Naive B cell (primary cell): ENCODE measurements at regions not wholly inside any gene's neighbourhood (a gene's known extent, or its start where the extent isn't known, plus 50 kb on each side); places are given as distances from the start of the nearest gene placed in this dataset.

Experiments used
- ATAC-seq, 2 donors: fragments of 150-1000 bp; cut with Tn5 transposase; 2 replicates each; pipeline ENCODE4 v1.10.0; 2021; ENCODE audit warnings: low read depth in 2 of 2, mild to moderate bottlenecking in 2 of 2, moderate library complexity in 2 of 2
- DNase-seq: peaks from one replicate; pipeline ENCODE4 v3.0.0; 2022
- H3K27ac Mint-ChIP-seq, 6 donors: one replicate each; pipeline ENCODE4 v1.8.0; 2020 to 2022; ENCODE audit warnings: mild to moderate bottlenecking in 6 of 6, mixed read lengths in 6 of 6, moderate library complexity in 5 of 6, inconsistent platforms in 2 of 6
- H3K27me3 Mint-ChIP-seq, 3 donors: one replicate each; pipeline ENCODE4 v1.8.0; 2021 to 2022; ENCODE audit warnings: mixed read lengths in 3 of 3, mild to moderate bottlenecking in 1 of 3
- H3K36me3 Mint-ChIP-seq, 2 donors: one replicate each; pipeline ENCODE4 v1.8.0; 2020 to 2022; ENCODE audit warnings: mixed read lengths in 2 of 2, inconsistent platforms in 1 of 2, mild to moderate bottlenecking in 1 of 2
- H3K4me1 Mint-ChIP-seq, 3 donors: one replicate each; pipeline ENCODE4 v1.8.0; 2020 to 2022; ENCODE audit warnings: mixed read lengths in 3 of 3, inconsistent platforms in 1 of 3, mild to moderate bottlenecking in 1 of 3, moderate library complexity in 1 of 3
- H3K4me3 Mint-ChIP-seq, 8 donors: one replicate each; pipeline ENCODE4 v1.8.0; 2020 to 2022; ENCODE audit warnings: mild to moderate bottlenecking in 8 of 8, mixed read lengths in 8 of 8, moderate library complexity in 8 of 8, inconsistent platforms in 2 of 8
- H3K9me3 Mint-ChIP-seq, 7 donors: one replicate each; pipeline ENCODE4 v1.8.0; 2020 to 2022; ENCODE audit warnings: mixed read lengths in 7 of 7, mild to moderate bottlenecking in 5 of 7, inconsistent platforms in 2 of 7, moderate library complexity in 1 of 7

DNA sequence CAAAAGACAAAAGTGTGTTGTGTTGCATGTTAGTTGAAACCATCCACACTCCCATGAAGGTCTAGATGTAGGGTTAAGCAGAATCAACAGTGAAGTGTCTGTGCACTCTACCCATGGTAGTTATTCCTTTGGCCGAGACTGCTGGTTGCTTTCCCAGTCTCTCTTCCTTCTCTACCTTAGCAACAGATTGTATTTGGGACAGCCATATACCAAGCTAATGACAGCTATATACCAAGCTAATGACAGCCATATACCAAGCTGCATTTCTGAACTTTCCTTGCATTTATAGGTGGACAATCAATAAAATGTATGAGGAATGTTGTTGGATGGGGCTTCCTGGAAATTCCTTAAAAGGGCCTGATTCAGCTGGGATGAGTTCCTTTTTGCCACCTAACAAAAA is 80.5 kb upstream of the ENPEP start:
- Mint-ChIP-seq H3K27ac (no peak overlapping the region), H3K27me3 (peaks cover 8 to 18% (median 13%) of the 10 kb centered on the region in 3 donors), H3K4me3 (no peak overlapping the region), H3K36me3 (no peaks in the 10 kb centered on the region), H3K4me1 (no peaks in the 10 kb centered on the region), H3K9me3 (peaks cover 0 to 6% (median 0%) of the 10 kb centered on the region in 7 donors)
- no peak for ATAC-seq
- no peak for DNase-seq

DNA sequence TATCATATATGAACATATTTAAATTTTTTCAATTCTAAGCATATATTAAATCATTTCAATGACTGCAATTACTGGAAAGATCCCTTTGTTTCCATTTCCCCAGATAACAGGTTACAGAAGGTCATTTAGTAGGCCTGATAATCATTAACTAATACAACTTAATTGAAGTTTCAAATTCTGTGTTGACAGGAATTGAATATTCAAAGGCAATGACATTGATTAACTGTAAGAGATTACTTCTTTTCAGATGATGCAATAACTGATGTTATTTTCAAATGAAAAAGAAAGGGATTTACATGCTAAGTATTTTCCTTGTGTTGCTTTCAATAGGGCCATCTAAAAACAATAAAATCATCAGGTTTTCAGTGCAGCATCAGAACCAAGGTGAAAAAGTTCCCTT is 81.1 kb upstream of the ENPEP start:
- peaks cover 12 to 18% (median 13%) of the 10 kb centered on the region in 3 donors for H3K27me3 Mint-ChIP-seq
- H3K36me3 Mint-ChIP-seq: no peaks in the 10 kb centered on the region
- H3K4me1 Mint-ChIP-seq: no peaks in the 10 kb centered on the region
- H3K9me3 Mint-ChIP-seq: peaks cover 0 to 6% (median 0%) of the 10 kb centered on the region in 7 donors
- H3K27ac Mint-ChIP-seq: no peak overlapping the region
- no peak for DNase-seq
- ATAC-seq: no peak
- H3K4me3 Mint-ChIP-seq: no peak overlapping the region

DNA sequence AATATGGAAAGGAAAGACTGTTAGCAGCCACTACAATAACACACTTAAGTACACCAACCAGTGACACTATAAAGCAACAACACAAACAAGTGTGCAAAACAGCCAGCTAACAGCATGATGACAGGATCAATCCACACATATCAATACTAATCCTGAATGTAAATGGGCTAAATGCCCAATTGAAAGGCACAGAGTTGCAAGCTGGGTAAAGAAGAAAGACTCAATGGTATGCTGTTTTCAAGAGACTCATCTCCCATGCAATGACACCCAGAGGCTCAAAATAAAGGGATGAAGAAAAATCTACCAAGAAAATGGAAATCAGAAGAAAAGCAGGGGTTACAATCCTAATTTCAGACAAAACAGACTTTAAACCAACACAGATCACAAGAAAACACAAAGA is 94.2 kb upstream of the ENPEP start:
- H3K27me3 Mint-ChIP-seq: peaks cover 0 to 5% (median 0%) of the 10 kb centered on the region in 3 donors
- ATAC-seq (no peak), DNase-seq (no peak)
- H3K4me1 Mint-ChIP-seq: no peaks in the 10 kb centered on the region
- H3K36me3 Mint-ChIP-seq: peaks cover 0 to 18% of the 10 kb centered on the region in 2 donors
- no peak overlapping the region for H3K4me3 Mint-ChIP-seq
- no peak overlapping the region for H3K27ac Mint-ChIP-seq
- peaks cover 17 to 43% (median 26%) of the 10 kb centered on the region in 7 donors for H3K9me3 Mint-ChIP-seq

DNA sequence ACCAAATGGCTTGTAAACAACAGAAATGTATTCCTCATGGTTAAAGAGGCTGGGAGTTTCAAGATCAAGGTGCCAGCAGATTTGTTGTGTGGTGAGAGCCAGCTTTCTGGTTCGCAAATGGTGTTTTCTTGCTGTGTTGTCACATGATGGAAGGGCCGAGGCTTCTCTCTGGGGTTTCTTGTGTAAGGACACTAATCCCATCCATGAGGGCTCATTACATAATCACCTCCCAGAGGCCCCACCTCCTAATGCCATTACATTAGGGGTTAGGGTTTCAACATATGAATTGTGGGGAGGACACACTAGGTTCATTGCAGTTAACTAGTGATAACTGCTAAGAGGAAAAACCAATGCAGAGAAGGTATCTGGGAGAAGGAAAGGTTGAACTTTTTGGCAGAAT is 103.5 kb upstream of the ENPEP start:
- no peak for ATAC-seq
- Mint-ChIP-seq H3K4me3 (no peak overlapping the region), H3K36me3 (no peaks in the 10 kb centered on the region), H3K27me3 (peaks cover 0 to 9% (median 8%) of the 10 kb centered on the region in 3 donors), H3K27ac (no peak overlapping the region), H3K4me1 (no peaks in the 10 kb centered on the region), H3K9me3 (peaks cover 0 to 4% (median 1%) of the 10 kb centered on the region in 7 donors)
- no peak for DNase-seq

DNA sequence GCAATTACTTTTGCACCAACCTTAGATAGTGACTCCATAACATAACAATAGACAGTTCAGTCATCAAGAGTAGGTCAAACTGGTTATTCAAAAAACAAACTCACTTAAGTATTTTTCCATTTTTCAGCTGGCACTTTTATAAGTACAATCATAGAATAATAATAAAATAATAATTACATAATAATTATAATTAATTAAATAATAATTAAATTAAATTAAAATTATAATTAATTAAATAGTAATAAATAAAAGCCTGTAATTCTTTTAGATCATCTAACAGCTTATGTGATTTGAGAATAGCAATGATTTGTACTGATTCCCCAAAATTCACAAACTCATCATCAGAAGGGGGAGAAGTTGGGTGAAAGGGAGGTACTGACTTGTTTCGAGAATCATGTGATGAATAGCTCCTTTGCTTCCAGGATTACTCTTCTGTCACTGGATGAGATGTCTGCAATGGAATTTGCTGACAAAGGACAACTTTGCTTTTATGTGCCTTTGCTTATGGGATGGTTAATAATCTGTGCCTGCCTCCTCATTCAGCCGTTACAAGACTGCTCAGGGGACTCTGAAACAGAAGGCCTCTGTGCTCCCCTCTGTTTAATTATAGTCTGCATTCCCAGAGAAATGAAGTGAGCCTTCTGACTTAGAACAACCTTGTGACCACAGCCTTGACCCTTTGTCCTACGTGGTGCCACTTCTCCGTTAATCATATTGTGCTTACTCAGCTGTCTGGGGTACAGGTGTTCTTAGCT is 104.8 kb upstream of the ENPEP start:
- Mint-ChIP-seq H3K4me1 (no peaks in the 10 kb centered on the region), H3K36me3 (no peaks in the 10 kb centered on the region), H3K27ac (no peak overlapping the region), H3K27me3 (peaks cover 0 to 18% (median 6%) of the 10 kb centered on the region in 3 donors), H3K4me3 (no peak overlapping the region), H3K9me3 (peaks cover 0 to 7% (median 1%) of the 10 kb centered on the region in 7 donors)
- ATAC-seq (no peak), DNase-seq (no peak)

DNA sequence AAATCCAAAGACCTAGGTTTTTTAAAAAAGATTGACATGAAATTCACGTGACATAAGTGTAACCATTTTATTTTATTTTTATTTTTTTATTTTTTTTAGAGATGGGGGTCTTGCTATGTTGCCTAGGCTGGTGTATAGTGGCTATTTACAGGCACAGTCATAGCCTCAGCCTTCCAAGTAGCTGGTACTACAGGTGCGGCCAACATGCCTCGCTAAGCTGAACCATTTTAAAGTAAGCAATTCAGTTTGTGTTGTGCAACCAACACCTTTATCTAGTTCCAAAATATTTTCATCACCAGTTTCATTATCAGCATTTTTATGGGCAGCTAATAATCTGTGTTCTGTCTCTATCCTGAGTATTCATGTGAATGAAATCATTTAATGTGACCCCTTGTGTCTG is 107.5 kb upstream of the ENPEP start:
- H3K4me1 Mint-ChIP-seq: no peaks in the 10 kb centered on the region
- H3K9me3 Mint-ChIP-seq: peaks cover 0 to 7% (median 2%) of the 10 kb centered on the region in 7 donors
- no peak overlapping the region for H3K27ac Mint-ChIP-seq
- ATAC-seq: no peak
- no peak for DNase-seq
- peaks cover 0 to 18% (median 0%) of the 10 kb centered on the region in 3 donors for H3K27me3 Mint-ChIP-seq
- H3K36me3 Mint-ChIP-seq: no peaks in the 10 kb centered on the region
- H3K4me3 Mint-ChIP-seq: no peak overlapping the region

DNA sequence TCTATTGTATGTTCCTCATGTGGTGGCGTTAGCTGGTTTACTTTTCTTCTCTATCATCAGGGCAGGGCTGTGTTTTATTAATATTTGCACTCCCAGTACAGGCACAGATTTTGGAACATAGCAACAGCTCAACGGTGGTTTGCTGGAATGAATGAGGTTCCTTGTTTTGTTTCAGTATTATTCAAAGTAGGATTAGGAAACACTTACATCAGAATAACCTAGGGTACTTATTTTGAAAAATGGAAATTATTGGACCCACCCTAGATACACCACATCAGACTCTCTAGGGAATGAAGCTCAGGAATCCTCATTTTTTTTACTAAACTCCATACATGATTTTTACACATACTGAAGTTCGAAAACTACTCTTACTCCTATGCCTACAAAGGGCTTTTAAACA is 108.8 kb upstream of the ENPEP start:
- Mint-ChIP-seq H3K36me3 (no peaks in the 10 kb centered on the region), H3K9me3 (peaks cover 0 to 7% (median 2%) of the 10 kb centered on the region in 7 donors)
- ATAC-seq: no peak

DNA sequence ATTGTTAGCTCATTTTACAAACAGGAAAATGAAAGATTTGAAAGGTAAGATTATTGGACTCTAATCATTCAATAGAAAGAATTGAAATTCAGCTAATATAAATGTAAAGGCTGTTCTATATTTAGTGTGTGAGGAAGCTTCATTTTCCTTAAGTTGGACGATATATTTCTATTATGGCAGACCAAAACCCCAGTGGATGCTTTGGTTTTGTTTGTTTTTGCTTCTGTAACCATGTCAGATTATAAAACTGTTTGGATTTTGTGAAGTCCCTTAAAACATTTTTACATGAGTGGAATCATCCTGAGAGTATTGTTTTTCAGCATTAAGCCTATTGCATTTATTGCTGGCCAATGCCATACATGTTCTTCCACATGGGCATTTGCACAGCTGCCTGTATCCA is 110.2 kb upstream of the ENPEP start:
- ATAC-seq (no peak), DNase-seq (no peak)
- Mint-ChIP-seq H3K36me3 (no peaks in the 10 kb centered on the region), H3K4me3 (no peak overlapping the region), H3K27me3 (peaks cover 0 to 10% (median 0%) of the 10 kb centered on the region in 3 donors), H3K27ac (no peak overlapping the region), H3K4me1 (no peaks in the 10 kb centered on the region), H3K9me3 (peaks cover 0 to 7% (median 2%) of the 10 kb centered on the region in 7 donors)

More for the DNA sequence above, 108.8 kb upstream of the ENPEP start:
- Mint-ChIP-seq H3K27ac (no peak overlapping the region), H3K4me3 (no peak overlapping the region), H3K4me1 (no peaks in the 10 kb centered on the region), H3K27me3 (peaks cover 0 to 10% (median 0%) of the 10 kb centered on the region in 3 donors)
- DNase-seq: no peak

DNA sequence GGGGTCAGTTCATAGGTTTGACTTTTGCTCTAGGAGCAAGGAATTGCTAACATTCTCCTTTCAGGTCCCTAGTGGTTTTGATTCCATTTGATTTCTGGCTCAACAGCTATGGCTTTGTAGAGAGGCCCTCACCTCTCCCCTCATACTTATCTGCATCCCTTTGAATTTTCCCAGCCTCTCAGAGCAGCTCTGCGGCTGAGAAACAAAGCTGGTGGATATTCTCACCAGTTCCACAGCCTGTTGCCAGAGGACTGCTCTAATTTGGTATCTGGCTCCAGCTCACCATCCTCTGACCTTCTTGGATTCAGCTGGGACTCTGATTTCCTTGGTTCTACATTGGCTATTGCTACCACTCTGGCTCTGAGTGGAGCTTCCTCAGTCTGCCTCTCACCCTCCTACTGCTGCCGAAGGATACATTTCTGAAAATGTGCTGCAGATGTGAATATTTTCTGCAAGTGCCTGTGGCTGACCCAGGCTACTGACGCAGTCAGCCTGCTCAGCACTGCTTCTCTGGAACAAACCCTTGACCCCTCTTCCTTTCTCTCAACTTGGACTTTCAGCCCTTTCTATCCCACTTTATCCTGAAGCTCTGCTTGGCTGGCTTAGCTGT is 110.9 kb upstream of the ENPEP start:
- peaks cover 0 to 10% (median 0%) of the 10 kb centered on the region in 3 donors for H3K27me3 Mint-ChIP-seq
- H3K36me3 Mint-ChIP-seq: no peaks in the 10 kb centered on the region
- H3K9me3 Mint-ChIP-seq: peaks cover 0 to 5% (median 2%) of the 10 kb centered on the region in 7 donors
- no peaks in the 10 kb centered on the region for H3K4me1 Mint-ChIP-seq
- ATAC-seq (no peak), DNase-seq (no peak)
- H3K4me3 Mint-ChIP-seq: no peak overlapping the region
- H3K27ac Mint-ChIP-seq: no peak overlapping the region

DNA sequence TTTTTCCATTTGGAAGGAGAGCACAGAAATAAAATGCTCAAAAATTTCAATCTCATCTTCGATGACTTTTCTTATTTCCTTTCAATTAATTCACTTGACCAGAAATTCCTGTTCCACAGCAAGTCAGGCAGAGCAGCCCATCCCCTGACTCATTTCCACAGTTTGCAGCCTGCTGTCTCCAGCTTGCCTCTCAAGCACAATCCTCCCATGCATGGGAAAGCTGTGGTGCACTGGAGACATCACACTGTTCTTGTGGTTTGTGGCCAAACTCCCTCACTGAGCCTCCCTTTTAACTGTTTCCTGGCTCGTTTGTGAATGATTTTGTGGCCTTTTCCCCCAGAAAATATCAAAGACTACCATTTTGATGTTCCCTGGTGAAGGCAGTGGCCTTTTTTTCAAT is 114.0 kb upstream of the ENPEP start:
- Mint-ChIP-seq H3K9me3 (peaks cover 0 to 3% (median 0%) of the 10 kb centered on the region in 7 donors), H3K4me1 (no peaks in the 10 kb centered on the region), H3K36me3 (no peaks in the 10 kb centered on the region), H3K4me3 (no peak overlapping the region), H3K27ac (no peak overlapping the region), H3K27me3 (peaks cover 0 to 3% (median 0%) of the 10 kb centered on the region in 3 donors)
- DNase-seq (no peak), ATAC-seq (no peak)

DNA sequence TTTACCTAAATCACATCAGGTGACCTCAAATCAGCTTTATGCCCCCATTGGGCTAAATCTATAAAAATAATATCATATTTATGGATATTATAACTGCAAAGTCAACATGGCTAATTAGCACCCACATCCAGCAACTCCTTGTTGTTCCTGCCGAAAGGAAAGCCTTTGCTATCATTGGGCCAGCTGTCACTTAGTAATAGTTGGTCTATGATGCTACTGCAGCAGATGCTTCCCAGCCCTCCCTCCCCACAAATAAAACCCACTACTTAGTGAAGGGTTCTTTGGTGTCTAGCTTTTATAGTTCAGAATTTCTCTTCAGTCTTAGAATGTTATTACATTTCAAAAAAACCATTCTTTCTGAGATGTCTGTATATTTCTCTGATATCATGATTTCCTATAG is 116.9 kb upstream of the ENPEP start:
- Mint-ChIP-seq H3K4me3 (no peak overlapping the region), H3K9me3 (peaks cover 0 to 3% (median 0%) of the 10 kb centered on the region in 7 donors), H3K36me3 (no peaks in the 10 kb centered on the region), H3K27me3 (no peaks in the 10 kb centered on the region), H3K27ac (no peak overlapping the region), H3K4me1 (no peaks in the 10 kb centered on the region)
- ATAC-seq (no peak), DNase-seq (no peak)

DNA sequence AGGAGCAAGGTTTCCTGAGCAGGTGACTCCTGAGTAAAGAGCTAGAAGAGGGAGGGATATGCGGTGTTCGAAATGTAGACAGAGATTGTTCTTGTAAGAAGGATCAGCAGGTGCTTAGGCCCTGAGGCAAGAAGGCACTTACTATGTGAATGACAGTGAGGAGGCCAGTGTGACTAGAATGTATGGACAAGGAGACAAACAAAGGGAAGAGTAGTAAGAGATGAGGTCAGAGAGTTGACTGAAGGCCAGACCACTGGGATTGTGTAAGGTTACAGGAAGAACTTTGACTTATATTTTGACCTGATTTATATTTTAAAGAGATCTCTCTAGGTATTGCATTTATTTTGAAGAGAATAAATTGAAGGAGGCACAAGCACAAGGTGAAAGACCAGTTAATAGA is 118.4 kb upstream of the ENPEP start:
- H3K9me3 Mint-ChIP-seq: peaks cover 0 to 3% (median 0%) of the 10 kb centered on the region in 7 donors
- DNase-seq (no peak), ATAC-seq (no peak)
- no peak overlapping the region for H3K27ac Mint-ChIP-seq
- H3K4me3 Mint-ChIP-seq: no peak overlapping the region
- H3K36me3 Mint-ChIP-seq: no peaks in the 10 kb centered on the region
- H3K4me1 Mint-ChIP-seq: no peaks in the 10 kb centered on the region
- H3K27me3 Mint-ChIP-seq: no peaks in the 10 kb centered on the region

DNA sequence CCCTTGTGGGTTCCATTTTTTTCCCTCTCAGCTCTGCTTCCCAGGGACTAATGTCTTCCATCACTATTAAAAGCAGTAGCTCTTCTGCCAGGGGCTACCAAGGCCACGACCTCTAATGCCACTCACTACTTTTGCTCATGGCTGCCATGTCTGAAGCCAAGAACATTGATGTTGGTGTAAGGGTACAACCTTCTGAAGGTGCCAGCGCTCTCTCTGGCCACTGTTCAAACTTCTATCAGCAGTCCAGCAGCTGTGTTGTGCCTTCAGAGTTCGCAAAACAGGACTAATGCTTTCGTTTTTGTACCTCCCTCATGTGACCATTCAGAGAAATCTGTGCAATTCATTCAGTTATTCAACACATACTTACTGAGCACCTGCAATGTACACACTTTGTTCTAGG is 121.5 kb upstream of the ENPEP start:
- Mint-ChIP-seq H3K36me3 (no peaks in the 10 kb centered on the region), H3K27ac (no peak overlapping the region), H3K4me3 (no peak overlapping the region), H3K9me3 (peaks cover 0 to 6% (median 2%) of the 10 kb centered on the region in 7 donors), H3K27me3 (no peaks in the 10 kb centered on the region), H3K4me1 (no peaks in the 10 kb centered on the region)
- no peak for ATAC-seq
- DNase-seq: no peak
